ACC112 (cell line): ENCODE measurements at regions not wholly inside any gene's neighbourhood (a gene's known extent, or its start where the extent isn't known, plus 50 kb on each side); places are given as distances from the start of the nearest gene placed in this dataset.
"Not testable (repeated sequence)": the region's sequence is repeated elsewhere in the genome, so short reads cannot be mapped to it uniquely, and the experiment has no call there.

ENCODE experiments used
- H2AFZ ChIP-seq: fragments of 200-600 bp; sonication (generic); one replicate; pipeline ENCODE4 v1.6.0; 2017; ENCODE audit warnings: antibody characterized with exemption, low read length; ENCODE audit not compliant: unreplicated experiment
- H3K27ac ChIP-seq: fragments of 200-600 bp; sonication (generic); 2 replicates; pipeline ENCODE4 v1.5.1; 2014; ENCODE audit warnings: low read depth, mild to moderate bottlenecking, antibody characterized with exemption, low read length, moderate library complexity
- H3K27me3 ChIP-seq: fragments of 200-600 bp; sonication (generic); 2 replicates; pipeline ENCODE4 v1.6.1; 2014; ENCODE audit warnings: mild to moderate bottlenecking, antibody characterized with exemption, low read length, moderate library complexity, mixed read lengths; ENCODE audit not compliant: insufficient read depth
- H3K36me3 ChIP-seq: fragments of 200-600 bp; sonication (generic); 2 replicates; pipeline ENCODE4 v1.6.1; 2016; ENCODE audit warnings: mild to moderate bottlenecking, antibody characterized with exemption, low read length, moderate library complexity, mixed read lengths; ENCODE audit not compliant: insufficient read depth
- H3K4me1 ChIP-seq: fragments of 200-600 bp; sonication (generic); one replicate; pipeline ENCODE4 v1.6.1; 2016; ENCODE audit warnings: low read length, mixed read lengths; ENCODE audit not compliant: insufficient read depth, unreplicated experiment, control insufficient read depth
- H3K4me3 ChIP-seq: fragments of 200-600 bp; sonication (generic); 2 replicates; pipeline ENCODE4 v1.5.1; 2014; ENCODE audit warnings: mild to moderate bottlenecking, low read depth, low read length
- H3K79me2 ChIP-seq: fragments of 200-600 bp; sonication (generic); one replicate; pipeline ENCODE4 v1.6.0; 2016; ENCODE audit warnings: low read length; ENCODE audit not compliant: control insufficient read depth, unreplicated experiment, insufficient read depth

GRCh38 chr12:127120851-127121250 lies 1146.1 kb upstream of the TMEM132C start:
- peaks cover 8% of the 10 kb centered on the region for H3K4me1 ChIP-seq
- H3K27me3 ChIP-seq = no peaks in the 10 kb centered on the region
- no peak overlapping the region for H3K27ac ChIP-seq
- H3K79me2 ChIP-seq = no peaks in the 10 kb centered on the region
- H3K36me3 ChIP-seq = no peaks in the 10 kb centered on the region
- no peak overlapping the region for H3K4me3 ChIP-seq
- H2AFZ ChIP-seq = peak overlapping the region; percentile 12

GRCh38 chr12:127121494-127122084 lies 1145.4 kb upstream of the TMEM132C start:
- no peaks in the 10 kb centered on the region for H3K36me3 ChIP-seq
- H3K4me1 ChIP-seq = peaks cover 13% of the 10 kb centered on the region
- no peak overlapping the region for H3K27ac ChIP-seq
- H3K27me3 ChIP-seq = no peaks in the 10 kb centered on the region
- no peak overlapping the region for H2AFZ ChIP-seq
- no peaks in the 10 kb centered on the region for H3K79me2 ChIP-seq
- no peak overlapping the region for H3K4me3 ChIP-seq

GRCh38 chr12:127125607-127126259 lies 1141.2 kb upstream of the TMEM132C start:
- no peaks in the 10 kb centered on the region for H3K27me3 ChIP-seq
- peaks cover 15% of the 10 kb centered on the region for H3K4me1 ChIP-seq
- H3K36me3 ChIP-seq = no peaks in the 10 kb centered on the region
- H2AFZ ChIP-seq = peak overlapping the region; percentile 9
- H3K79me2 ChIP-seq = no peaks in the 10 kb centered on the region
- peak overlapping the region; percentile 41; the same call in 1 of the 2 replicates for H3K4me3 ChIP-seq
- peak overlapping the region; percentile 87 for H3K27ac ChIP-seq

- H3K4me3 ChIP-seq = no peak overlapping the region
- no peak overlapping the region for H2AFZ ChIP-seq
- no peaks in the 10 kb centered on the region for H3K27me3 ChIP-seq
- H3K27ac ChIP-seq = peak overlapping the region; percentile 87
- peaks cover 15% of the 10 kb centered on the region for H3K4me1 ChIP-seq
- H3K36me3 ChIP-seq = no peaks in the 10 kb centered on the region
- H3K79me2 ChIP-seq = no peaks in the 10 kb centered on the region
These were observed 1140.7 kb upstream of the TMEM132C start for GRCh38 chr12:127126260-127126628.

GRCh38 chr12:127127897-127128296 lies 1139.1 kb upstream of the TMEM132C start:
- Histone ChIP-seq H3K79me2 (no peaks in the 10 kb centered on the region), H3K4me1 (peaks cover 15% of the 10 kb centered on the region), H3K27me3 (no peaks in the 10 kb centered on the region), H2AFZ (no peak overlapping the region), H3K27ac (no peak overlapping the region), H3K4me3 (no peak overlapping the region), H3K36me3 (no peaks in the 10 kb centered on the region)

- Histone ChIP-seq H3K79me2 (no peaks in the 10 kb centered on the region), H2AFZ (no peak overlapping the region), H3K36me3 (no peaks in the 10 kb centered on the region), H3K4me3 (no peak overlapping the region), H3K27me3 (no peaks in the 10 kb centered on the region), H3K27ac (no peak overlapping the region), H3K4me1 (peaks cover 11% of the 10 kb centered on the region)
These were observed 1136.4 kb upstream of the TMEM132C start for GRCh38 chr12:127130506-127131124.

- Histone ChIP-seq H3K36me3 (no peaks in the 10 kb centered on the region), H3K4me1 (no peaks in the 10 kb centered on the region), H3K4me3 (no peak overlapping the region), H3K79me2 (no peaks in the 10 kb centered on the region), H2AFZ (no peak overlapping the region), H3K27me3 (no peaks in the 10 kb centered on the region), H3K27ac (no peak overlapping the region)
These were observed 1133.2 kb upstream of the TMEM132C start for GRCh38 chr12:127133675-127134335.

GRCh38 chr12:127140864-127141484 lies 1126.0 kb upstream of the TMEM132C start:
- H3K36me3 ChIP-seq, H3K27ac ChIP-seq, H3K27me3 ChIP-seq, H3K79me2 ChIP-seq, H3K4me3 ChIP-seq, H2AFZ ChIP-seq, H3K4me1 ChIP-seq: not testable (repeated sequence)

- Histone ChIP-seq H2AFZ (no peak overlapping the region), H3K27ac (no peak overlapping the region), H3K27me3 (no peaks in the 10 kb centered on the region), H3K36me3 (no peaks in the 10 kb centered on the region), H3K4me3 (no peak overlapping the region), H3K4me1 (peaks cover 5% of the 10 kb centered on the region), H3K79me2 (no peaks in the 10 kb centered on the region)
These were observed 1124.0 kb upstream of the TMEM132C start for GRCh38 chr12:127143020-127143419.

- H3K4me1 ChIP-seq = peaks cover 5% of the 10 kb centered on the region
- H3K27ac ChIP-seq = no peak overlapping the region
- H3K79me2 ChIP-seq = no peaks in the 10 kb centered on the region
- no peak overlapping the region for H2AFZ ChIP-seq
- no peaks in the 10 kb centered on the region for H3K36me3 ChIP-seq
- H3K4me3 ChIP-seq = no peak overlapping the region
- no peaks in the 10 kb centered on the region for H3K27me3 ChIP-seq
These were observed 1122.2 kb upstream of the TMEM132C start for GRCh38 chr12:127144770-127145169.
